SK-MEL-5 (cell line): ENCODE measurements at regions not wholly inside any gene's neighbourhood (a gene's known extent, or its start where the extent isn't known, plus 50 kb on each side); places are given as distances from the start of the nearest gene placed in this dataset.
"Not testable (repeated sequence)": the region's sequence is repeated elsewhere in the genome, so short reads cannot be mapped to it uniquely, and the experiment has no call there.

Experiments
- DNase-seq: peaks from one replicate; pipeline ENCODE4 v3.0.0-alpha.2; 2016; ENCODE audit warnings: low read depth, low spot score
- in situ Hi-C: cut with HindIII; loops from 2 replicates; pipeline ENCODE4 v1.10.0; 2016; ENCODE audit warnings: low sequenced_read_pairs, high pct_unique_total_duplicates, low pct_unique_long_range_greater_than_20kb

DNA sequence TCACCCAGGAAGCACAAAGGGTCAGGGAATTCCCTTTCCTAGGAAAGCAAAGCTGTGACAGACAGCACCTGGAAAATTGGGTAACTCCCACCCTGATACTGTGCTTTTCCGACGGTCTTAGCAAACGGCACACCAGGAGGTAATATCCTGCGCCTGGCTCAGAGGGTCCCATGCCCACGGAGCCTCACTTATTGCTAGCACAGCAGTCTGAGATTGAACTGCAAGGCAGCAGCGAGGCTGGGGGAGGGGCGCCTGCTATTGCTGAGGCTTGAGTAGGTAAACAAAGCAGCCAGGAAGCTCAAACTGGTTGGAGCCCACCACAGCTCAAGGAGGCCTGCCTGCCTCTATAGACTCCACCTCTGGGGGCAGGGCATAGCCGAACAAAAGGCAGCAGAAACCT is 1697.1 kb upstream of the C9orf72 start:
- in situ Hi-C loops, result not testable (repeated sequence)

DNA sequence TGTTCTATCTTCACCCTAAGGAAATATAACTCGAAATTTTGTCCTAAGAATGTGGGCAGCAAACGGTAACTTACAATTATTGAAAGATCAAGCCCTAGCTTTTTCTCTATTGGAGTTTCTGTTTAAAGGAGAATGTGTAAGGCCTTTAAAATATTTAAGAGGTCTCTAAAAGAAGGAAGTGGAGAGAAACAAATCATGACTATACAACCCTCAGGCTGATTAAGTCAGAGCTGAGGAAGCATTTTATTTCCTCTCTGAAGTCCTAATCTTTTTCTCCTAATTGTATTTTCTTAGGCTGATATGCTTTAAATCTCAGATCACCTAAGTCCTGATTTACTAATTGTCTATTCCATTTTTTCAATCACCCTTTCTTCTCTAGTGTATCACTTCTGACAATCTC is 1708.8 kb upstream of the C9orf72 start:
- in situ Hi-C loops, result no loop called here
- no peak for DNase-seq

More for the DNA sequence above, 1697.1 kb upstream of the C9orf72 start:
- not testable (repeated sequence) for DNase-seq

DNA sequence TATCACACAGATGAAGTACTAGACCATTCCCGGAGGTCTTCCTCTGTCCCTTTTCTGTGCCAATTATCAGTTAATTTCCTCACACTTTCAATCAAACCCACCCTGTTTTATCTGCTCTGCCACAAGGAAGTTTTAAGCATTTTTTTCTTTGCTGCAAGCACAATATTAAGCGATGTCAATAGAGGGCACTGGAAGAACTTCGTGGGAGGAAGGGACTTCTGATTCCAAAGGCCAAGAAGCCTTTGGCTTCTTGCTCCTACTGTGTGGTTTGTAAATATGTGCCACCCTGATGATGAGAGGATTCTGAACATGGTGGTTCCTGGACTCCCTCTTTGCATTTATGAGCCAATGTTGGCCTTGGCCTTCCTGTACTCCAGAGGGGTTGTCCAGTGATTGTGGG is 1712.5 kb upstream of the C9orf72 start:
- in situ Hi-C loops, result no loop called here
- peak; percentile 47 for DNase-seq

DNA sequence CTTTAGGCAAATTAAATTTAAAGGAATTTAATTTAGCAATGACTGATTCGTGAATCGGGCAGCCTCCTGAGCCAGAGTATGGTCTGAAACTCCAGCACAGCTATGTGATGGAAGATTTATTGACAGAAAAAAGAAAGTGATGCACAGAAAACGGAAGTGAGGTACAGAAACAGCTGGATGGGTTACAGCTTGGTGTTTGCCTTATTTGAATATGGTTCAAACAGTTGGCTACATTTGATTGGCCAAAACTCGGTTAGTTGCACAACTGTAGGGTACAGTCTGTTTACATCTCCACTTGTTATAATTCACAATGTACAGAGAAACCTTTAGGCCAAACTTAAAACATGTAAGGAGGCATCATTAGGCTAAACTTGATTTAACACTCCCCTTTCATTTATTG is 1716.1 kb upstream of the C9orf72 start:
- DNase-seq, result no peak
- in situ Hi-C loops, result no loop called here

DNA sequence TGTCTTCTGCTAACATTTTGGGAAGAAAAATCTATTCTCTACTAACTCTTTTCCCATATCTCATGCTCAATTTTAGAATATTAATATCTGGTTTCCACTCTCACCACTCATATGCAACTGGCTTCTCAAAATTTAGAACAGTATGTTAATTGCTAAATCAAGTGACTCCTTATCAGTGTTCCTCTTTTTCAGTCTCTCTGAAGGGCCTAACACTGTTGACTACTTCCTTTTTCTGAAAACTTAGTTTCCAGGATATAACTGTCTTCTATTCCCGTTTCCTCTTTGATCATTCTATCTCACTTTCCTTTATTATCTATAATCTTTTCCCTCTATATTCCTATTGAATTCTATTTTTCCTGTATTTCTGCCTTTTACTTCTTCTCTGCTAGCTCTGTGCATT is 1717.2 kb upstream of the C9orf72 start:
- no peak for DNase-seq
- in situ Hi-C loops, result no loop called here

DNA sequence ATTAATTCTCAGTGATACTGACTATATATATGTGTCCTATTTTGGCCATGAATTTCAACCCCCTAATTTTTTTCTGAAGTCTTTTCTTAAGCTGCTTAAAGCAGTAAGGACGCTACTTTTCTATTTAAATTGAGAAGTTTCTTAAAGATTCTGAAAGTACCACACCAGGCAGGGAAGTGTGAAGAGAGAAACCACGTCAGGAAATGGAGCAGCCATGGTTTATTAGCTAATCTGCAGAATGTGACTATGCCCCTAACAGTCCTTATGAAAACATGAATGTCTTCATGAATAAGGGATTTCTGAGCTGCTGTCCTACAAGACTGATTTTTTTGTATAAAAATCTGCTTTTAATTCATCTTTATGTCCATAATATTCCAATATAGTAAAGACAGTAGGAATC is 1724.3 kb upstream of the C9orf72 start:
- in situ Hi-C loops, result no loop called here
- DNase-seq, result no peak

DNA sequence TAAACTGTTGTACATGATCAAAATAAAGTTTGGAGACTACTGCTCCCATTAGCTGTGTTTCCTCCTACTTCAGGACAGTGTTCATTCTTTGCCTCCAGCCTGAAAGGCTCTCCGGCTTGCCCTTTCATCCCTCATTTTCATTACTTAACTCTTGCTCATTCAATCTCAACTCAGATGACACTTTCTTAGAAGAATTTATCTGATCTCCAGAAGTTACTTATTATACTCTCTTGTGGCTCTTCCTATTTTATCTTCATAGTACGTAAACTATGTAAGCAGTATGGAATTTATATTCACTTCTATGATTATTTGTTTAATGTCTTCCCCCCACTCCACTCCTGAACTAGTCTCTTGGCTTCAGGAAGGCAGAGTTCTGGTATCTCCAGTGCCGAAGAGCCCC is 1737.9 kb upstream of the C9orf72 start:
- in situ Hi-C loops, result no loop called here
- no peak for DNase-seq

DNA sequence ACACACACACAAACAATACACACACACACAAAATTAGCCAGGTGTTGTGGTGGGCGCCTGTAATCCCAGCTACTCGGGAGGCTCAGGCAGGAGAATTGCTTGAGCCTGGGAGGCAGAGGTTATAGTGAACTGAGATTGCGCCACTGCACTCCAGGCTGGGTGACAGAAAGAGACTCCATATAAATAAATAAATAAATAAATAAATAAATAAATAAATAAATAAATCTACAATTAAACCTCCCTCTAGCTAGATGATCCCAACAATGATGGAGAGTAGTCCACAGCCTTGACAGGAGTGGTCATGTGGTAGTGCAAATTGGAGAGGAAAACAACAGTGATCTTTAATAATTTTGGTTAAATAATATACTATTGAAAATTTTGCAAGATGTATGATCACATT is 1739.0 kb upstream of the C9orf72 start:
- DNase-seq, result no peak
- in situ Hi-C loops, result no loop called here

DNA sequence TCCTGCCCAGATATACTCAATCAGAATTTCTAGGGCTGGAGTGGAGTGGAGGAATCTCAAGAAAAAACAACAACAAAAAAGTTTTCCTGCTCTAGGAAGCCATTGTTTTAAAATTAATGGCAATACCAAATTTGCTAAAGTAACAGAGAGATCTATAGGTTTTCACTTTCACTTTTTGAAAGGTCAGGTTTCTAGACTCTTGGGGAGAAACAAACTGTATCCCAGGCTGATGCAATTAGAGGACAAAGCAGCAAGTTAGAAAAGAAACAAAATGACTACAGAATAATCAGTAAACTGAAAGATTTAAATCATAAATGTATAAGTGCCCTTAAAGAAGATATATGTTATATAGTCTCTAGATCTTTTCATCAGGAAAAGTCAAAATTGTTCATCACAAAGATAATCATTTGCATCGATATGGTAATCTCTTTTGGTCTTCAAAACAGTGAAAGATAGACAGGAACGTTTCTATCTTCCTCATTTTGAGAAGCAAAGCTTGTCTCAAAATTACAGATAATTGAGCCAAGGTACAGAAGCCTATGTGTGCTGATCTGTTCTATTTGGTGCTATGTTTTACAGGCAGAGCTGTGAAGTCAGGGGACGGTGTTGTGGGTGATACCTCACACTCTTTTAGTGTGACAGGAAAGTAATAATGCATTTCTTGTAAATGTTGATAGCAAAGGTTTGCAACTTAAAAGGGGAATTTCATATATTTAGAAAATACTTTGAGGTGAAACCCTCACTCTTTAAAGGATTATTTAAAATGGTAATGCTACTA is 1746.6 kb upstream of the C9orf72 start:
- no peak for DNase-seq

DNA sequence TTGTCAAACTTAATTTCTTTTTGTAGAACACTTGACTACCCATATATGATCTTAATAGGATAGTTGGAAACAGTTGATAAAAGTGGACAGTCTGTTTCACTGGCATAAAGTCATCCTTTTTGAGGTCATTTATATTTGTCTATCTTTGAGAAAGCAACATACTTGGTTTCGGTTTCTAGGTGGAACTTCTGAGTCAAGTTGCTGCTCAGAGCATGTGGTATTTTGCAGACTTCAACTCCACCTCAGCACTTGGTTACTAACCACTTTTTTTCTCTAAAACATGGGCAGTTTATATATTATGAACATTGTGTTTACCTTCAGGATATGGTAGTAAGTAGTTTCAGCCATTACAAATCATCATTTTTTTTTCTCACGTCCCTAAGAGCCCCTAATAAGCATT is 1749.0 kb upstream of the C9orf72 start:
- DNase-seq, result no peak
- in situ Hi-C loops, result no loop called here

More for the DNA sequence above, 1746.6 kb upstream of the C9orf72 start:
- in situ Hi-C loops, result no loop called here

DNA sequence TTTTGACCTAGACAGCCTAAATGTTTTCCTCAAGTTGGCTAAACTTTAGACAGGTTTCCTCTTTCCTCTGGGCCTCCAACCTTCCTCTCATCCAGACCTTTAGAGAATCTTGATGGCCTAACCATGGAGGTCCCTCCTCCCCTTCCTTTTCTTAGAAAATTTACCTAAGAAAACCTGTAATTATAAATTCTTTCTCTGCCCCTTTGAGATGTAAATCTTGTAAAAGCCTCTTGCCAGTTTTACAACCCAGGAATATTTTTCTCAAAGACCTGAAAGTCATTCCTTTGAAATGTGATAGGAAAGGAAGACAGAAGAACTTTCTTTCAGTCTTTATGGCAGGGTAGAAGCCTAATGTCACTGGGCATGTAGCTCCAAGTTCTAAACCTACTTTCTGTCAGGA is 1752.6 kb upstream of the C9orf72 start:
- in situ Hi-C loops, result no loop called here
- no peak for DNase-seq

DNA sequence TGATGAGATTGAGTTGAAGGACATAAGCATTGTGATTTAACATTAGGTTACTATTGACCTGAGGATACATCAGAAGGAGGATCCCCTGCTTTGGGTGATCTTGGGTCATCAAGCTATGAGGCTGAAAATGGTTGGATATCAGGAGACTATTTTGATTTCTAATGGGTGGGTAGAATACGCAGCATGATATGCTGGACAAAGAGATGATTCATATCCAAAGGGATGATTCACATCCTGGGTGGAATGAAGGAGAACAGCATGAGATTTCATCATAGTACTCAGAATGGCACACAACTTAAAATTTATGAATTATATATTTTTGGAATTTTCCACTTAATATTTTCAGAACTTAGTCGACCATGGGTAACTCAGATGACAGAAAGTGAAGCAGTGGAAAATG is 1759.5 kb upstream of the C9orf72 start:
- in situ Hi-C loops, result no loop called here
- peak; percentile 62 for DNase-seq

DNA sequence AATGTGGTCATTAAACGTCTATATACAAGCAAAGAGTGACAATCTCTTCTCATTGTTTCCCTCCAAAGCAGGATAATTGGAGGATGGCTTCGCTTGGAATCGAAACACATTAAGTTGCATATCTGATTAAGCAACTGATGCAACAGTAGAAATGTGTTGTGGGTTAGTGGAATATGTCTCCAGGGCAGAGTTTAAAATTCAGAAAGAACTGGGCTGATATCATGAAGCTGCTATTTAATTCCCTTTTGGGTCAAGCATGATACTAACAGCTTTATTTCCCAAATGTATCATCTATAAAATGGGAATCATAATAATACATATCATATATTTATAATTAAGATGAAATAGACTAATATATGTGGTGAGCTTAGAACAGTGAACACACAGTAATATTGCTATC is 1763.0 kb upstream of the C9orf72 start:
- no peak for DNase-seq
- in situ Hi-C loops, result no loop called here

DNA sequence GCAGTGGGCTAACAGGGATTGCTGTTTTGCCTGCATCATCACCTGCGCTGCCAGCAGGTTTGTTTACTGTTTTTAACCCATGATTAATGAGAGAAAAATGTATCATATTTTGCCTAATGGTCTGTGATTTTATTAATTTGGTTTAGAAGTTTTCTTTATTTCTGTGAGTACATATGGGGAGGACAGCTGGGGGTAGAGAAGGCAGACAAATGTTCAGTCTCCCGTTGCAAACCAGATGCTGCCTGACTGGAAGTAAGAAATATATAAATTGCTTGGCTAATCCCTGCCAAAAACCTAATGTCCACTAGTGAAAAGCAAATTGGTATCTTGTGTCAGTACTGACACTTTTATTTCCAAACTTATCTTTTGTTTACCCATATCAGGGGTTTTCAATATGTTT is 1766.1 kb upstream of the C9orf72 start:
- in situ Hi-C loops, result no loop called here
- DNase-seq, result no peak

DNA sequence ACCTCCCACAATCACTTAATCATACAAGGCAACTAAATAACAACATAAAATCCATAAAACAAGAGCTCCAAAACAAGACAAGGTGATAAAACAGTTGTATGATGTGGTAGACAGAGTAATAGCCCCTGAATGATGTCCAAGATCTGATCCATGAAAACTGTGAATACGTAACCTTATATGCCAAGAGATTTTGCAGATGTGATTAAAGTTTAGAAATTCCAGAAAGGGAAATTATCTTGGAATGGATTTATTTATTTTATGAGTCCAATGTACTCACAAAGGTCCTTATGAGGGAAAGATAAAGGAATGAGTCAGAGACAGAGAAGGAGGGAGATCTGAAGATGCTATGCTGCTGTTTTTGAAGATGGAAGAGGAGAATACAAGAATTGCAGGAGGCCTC is 1775.7 kb upstream of the C9orf72 start:
- in situ Hi-C loops, result no loop called here
- no peak for DNase-seq

DNA sequence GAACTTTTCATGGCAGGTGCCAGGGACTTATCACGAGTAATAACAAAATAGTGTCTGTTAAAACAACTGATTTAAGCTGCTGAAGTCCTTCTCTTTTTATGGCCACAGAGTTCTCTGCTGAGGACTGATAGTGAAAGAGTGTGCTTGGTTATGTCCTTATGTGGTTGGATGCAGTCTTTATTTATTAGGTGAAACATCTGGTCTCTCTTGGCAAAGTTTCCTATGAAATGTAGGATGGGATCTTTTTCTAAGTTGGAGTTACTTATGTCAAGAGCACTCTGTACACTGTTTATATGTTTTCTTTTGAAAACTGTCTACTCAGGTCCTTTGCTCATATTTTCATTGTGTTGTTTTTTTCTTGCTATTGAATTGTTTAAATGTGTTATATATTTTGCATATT is 1816.1 kb upstream of the C9orf72 start:
- no peak for DNase-seq
- in situ Hi-C loops, result no loop called here

DNA sequence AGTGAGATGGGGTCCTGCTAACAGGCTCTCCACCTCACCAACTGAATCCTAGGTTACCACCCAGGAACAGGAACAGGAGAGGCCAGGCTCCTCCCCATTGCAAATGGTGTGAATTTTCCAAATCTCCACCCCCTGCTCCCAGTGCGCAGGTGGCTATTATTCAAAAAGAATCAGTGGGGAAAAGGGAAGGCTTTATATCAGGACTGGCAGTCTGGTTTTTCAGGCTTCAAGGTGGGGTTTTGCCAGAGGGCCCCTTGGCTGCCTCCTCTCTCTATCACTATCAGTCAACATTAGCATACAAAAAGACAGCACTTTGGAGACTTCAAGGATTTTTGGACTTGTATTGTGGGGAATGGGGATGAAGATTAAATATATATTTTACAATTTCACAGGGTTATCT is 1817.6 kb upstream of the C9orf72 start:
- in situ Hi-C loops, result no loop called here
- no peak for DNase-seq

DNA sequence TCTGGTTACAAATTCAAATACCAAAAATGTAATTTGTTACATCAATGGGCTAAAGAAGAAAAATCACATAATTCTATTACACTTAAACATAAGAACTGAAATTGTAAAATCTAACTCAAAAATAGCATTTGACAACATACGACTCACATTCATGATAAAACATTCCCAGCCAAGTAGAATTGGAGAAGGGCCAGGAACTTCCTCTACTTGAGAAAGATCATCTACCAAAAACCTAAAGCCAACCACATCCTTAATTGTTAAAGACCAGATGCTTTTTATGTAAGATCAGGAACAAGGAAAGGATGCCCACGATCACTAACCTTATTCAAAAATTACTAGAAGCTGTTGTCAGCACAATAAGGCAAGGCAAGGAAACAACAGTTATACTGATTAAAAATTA is 1819.8 kb upstream of the C9orf72 start:
- in situ Hi-C loops, result no loop called here
- no peak for DNase-seq

DNA sequence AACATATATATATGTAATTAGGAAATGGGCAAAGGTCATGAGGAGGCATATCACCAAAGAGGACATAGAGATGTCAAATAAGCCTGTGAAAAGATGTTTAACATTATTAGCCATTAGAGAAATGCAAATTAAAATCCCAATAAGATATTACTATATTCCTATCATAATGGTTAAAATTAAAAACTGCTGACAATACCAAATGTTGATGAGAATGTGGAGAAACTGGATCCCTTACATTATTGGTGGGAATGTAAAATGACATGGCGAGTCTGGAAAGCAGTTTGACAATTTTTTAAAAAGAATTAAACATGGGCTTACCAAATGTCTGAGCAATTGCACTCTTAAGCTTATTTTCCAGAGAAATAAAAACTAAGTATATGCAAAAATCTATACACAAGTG is 1821.6 kb upstream of the C9orf72 start:
- in situ Hi-C loops, result no loop called here
- no peak for DNase-seq

DNA sequence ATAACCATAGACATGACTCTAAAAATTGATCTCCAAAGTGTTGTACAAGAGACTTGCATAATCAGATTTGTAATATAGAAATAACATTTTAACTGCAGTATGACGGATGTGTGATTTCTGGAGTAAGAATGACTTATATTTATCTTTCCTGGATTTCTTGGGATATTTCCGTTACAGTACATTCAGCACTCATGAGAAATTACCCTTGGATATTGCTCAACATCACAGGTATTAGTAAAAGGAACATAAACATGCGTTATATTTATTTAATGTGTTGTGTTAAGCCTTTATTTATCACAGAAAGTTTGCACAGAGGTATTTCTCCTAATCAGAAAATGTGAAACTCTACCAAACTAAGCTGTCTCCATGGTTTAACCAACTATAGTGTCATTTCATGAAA is 1823.9 kb upstream of the C9orf72 start:
- in situ Hi-C loops, result no loop called here
- DNase-seq, result no peak
